ENCODE measurements at regions not wholly inside any gene's neighbourhood (a gene's known extent, or its start where the extent isn't known, plus 50 kb on each side); places are given as distances from the start of the nearest gene placed in this dataset.

DNA sequence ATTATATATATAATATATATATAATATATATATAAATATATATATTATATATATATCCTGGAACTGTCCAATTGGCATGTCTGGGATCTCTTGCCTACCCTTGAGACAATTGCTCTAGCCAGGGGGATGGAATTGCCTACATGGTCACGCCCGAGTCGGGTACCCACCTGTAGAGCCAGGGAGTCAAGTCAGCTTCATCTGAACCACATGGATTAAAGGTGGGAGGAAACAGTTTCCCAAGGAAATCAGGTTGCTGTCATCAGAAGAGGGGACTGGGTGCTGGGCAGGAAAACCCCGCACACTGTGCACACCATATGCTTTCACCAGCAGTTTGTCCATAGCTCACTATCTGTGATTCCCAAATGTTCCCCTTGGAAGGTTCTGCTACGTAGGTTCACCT lies 252.5 kb upstream of the NOX3 start:
- Histone ChIP-seq H3K36me3 (ENCODE audit: control insufficient read depth, insufficient read depth, low read length) (no peaks in the 10 kb centered on the region), H2BK15ac (ENCODE audit: low read depth, low read length) (no peak overlapping the region), H2AK9ac (replicated peaks; ENCODE audit: low read depth, low read length, poor library complexity) (peak overlapping the region; percentile 53), H2AK5ac (ENCODE audit: low read depth, low read length) (no peak overlapping the region), H4K91ac (ENCODE audit: insufficient read depth, low read depth, low read length) (no peak overlapping the region), H2BK120ac (ENCODE audit: low read depth, low read length) (no peak overlapping the region), H4K8ac (ENCODE audit: low read depth in 2 of 2, low read length in 2 of 2) (no peak overlapping the region), H4K5ac (ENCODE audit: low read depth, low read length) (no peak overlapping the region), H3K18ac (ENCODE audit: low read depth, low read length) (no peak overlapping the region), H2AFZ (replicated peaks; ENCODE audit: low read length, poor library complexity) (peak overlapping the region; percentile 29), H3K4me1 (ENCODE audit: control insufficient read depth, insufficient read depth, low read length) (no peaks in the 10 kb centered on the region), H3K27me3 (ENCODE audit: control insufficient read depth, insufficient read depth, low read length) (no peaks in the 10 kb centered on the region), H3K14ac (replicated peaks; ENCODE audit: low read depth, low read length) (no peak overlapping the region), H4K20me1 (ENCODE audit: insufficient read depth, low read length) (no peaks in the 10 kb centered on the region), H3K56ac (ENCODE audit: extremely low read depth, insufficient read depth, low read length) (no peak overlapping the region), H3K27ac (ENCODE audit: insufficient read depth, low read length) (no peak overlapping the region), H3K9me3 (ENCODE audit: control insufficient read depth, insufficient read depth, low read length) (no peaks in the 10 kb centered on the region), H3K9me1 (ENCODE audit: insufficient read depth, low read length) (no peaks in the 10 kb centered on the region), H3K4me3 (ENCODE audit: insufficient read depth, low read depth, low read length) (no peak overlapping the region), H2BK5ac (ENCODE audit: low read depth, low read length, poor library complexity, severe bottlenecking) (no peak overlapping the region), H3K4me2 (ENCODE audit: low read depth, low read length) (no peak overlapping the region), H3K79me1 (ENCODE audit: low read depth in 1 of 2, low read length in 2 of 2) (no peaks in the 10 kb centered on the region), H3K23ac (ENCODE audit: low read depth, low read length) (no peak overlapping the region), H3K9ac (ENCODE audit: low read depth, low read length) (no peak overlapping the region), H3K4ac (ENCODE audit: low read depth, low read length) (no peak overlapping the region), H2BK20ac (ENCODE audit: low read depth, low read length) (no peak overlapping the region)
- TF ChIP-seq, protein P1, sequence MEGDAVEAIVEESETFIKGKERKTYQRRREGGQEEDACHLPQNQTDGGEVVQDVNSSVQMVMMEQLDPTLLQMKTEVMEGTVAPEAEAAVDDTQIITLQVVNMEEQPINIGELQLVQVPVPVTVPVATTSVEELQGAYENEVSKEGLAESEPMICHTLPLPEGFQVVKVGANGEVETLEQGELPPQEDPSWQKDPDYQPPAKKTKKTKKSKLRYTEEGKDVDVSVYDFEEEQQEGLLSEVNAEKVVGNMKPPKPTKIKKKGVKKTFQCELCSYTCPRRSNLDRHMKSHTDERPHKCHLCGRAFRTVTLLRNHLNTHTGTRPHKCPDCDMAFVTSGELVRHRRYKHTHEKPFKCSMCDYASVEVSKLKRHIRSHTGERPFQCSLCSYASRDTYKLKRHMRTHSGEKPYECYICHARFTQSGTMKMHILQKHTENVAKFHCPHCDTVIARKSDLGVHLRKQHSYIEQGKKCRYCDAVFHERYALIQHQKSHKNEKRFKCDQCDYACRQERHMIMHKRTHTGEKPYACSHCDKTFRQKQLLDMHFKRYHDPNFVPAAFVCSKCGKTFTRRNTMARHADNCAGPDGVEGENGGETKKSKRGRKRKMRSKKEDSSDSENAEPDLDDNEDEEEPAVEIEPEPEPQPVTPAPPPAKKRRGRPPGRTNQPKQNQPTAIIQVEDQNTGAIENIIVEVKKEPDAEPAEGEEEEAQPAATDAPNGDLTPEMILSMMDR (conservative IDR thresholded peaks at IDR 0.05; ENCODE audit: low read depth, low read length): no peak
- TF ChIP-seq RAD21 (IDR thresholded peaks at IDR 0.05; ENCODE audit: low read length) (no peak), RFX5 (IDR thresholded peaks at IDR 0.05; ENCODE audit: low read depth, low read length) (no peak), MAZ (IDR thresholded peaks at IDR 0.05; ENCODE audit: borderline replicate concordance, low read depth, low read length) (no peak), FOS (IDR thresholded peaks at IDR 0.05; ENCODE audit: low read depth, low read length) (no peak), CHD1 (IDR thresholded peaks at IDR 0.05; ENCODE audit: low read depth, low read length) (no peak), SMC3 (IDR thresholded peaks at IDR 0.05; ENCODE audit: low read depth, low read length) (no peak), CEBPB (IDR thresholded peaks at IDR 0.05; ENCODE audit: low read depth, low read length) (no peak), ELK1 (IDR thresholded peaks at IDR 0.05; ENCODE audit: borderline replicate concordance, low read depth, low read length) (no peak), BHLHE40 (IDR thresholded peaks at IDR 0.05; ENCODE audit: low read depth, low read length) (no peak), NFE2L2 (IDR thresholded peaks at IDR 0.05; ENCODE audit: low read depth, low read length) (no peak), POLR2A (IDR thresholded peaks at IDR 0.05; ENCODE audit: low read depth, low read length) (no peak), MXI1 (IDR thresholded peaks at IDR 0.05; ENCODE audit: borderline replicate concordance, low read depth, low read length) (no peak), RCOR1 (IDR thresholded peaks at IDR 0.05; ENCODE audit: insufficient replicate concordance, low read length) (no peak), MAFK (IDR thresholded peaks at IDR 0.05; ENCODE audit: low read depth, low read length) (no peak)
- TF ChIP-seq, protein P2, sequence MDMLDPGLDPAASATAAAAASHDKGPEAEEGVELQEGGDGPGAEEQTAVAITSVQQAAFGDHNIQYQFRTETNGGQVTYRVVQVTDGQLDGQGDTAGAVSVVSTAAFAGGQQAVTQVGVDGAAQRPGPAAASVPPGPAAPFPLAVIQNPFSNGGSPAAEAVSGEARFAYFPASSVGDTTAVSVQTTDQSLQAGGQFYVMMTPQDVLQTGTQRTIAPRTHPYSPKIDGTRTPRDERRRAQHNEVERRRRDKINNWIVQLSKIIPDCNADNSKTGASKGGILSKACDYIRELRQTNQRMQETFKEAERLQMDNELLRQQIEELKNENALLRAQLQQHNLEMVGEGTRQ (IDR thresholded peaks at IDR 0.05; ENCODE audit: low read depth, low read length): no peak
- in situ Hi-C loops (cut with MboI; ENCODE audit: low sequenced_read_pairs) (no loop called here), intact Hi-C loops (cut with micrococcal nuclease) (no loop called here), dilution Hi-C loops (cut with HindIII; ENCODE audit: low sequenced_read_pairs, unreplicated experiment) (no loop called here)
- DNase-seq (no peak), ATAC-seq (ENCODE audit: low read depth) (no peak)
- CTCF ChIA-PET: no interaction called here
- POLR2A ChIA-PET (ENCODE audit: unreplicated experiment): no interaction called here
- no TSS peak for BruUV-seq (replicated peaks)
- no CpG with 5 or more reads among the region's 5 CpGs for WGBS, 2 experiments (ENCODE audit: extremely low coverage in 2 of 2, insufficient read length in 1 of 2)
